ENCODE measurements at regions not wholly inside any gene's neighbourhood (a gene's known extent, or its start where the extent isn't known, plus 50 kb on each side); places are given as distances from the start of the nearest gene placed in this dataset.

GRCh38 chr9:81292056-81292805, 397.1 kb downstream of the TLE1 start:
- in situ Hi-C loops (cut with HindIII; ENCODE audit: low pct_unique_long_range_greater_than_20kb, low sequenced_read_pairs) = no loop called here
- DNase-seq (ENCODE audit: low read depth in 1 of 2, low spot score in 1 of 2) = no peak
- TF ChIP-seq JUND (IDR thresholded peaks at IDR 0.05; ENCODE audit: low read depth) = no peak

GRCh38 chr9:81289622-81290021, 399.7 kb downstream of the TLE1 start:
- DNase-seq (ENCODE audit: low read depth in 1 of 2, low spot score in 1 of 2) = no peak
- in situ Hi-C loops (cut with HindIII; ENCODE audit: low pct_unique_long_range_greater_than_20kb, low sequenced_read_pairs) = no loop called here
- no peak for TF ChIP-seq JUND (IDR thresholded peaks at IDR 0.05; ENCODE audit: low read depth)

GRCh38 chr9:81268048-81268447, 421.3 kb downstream of the TLE1 start:
- TF ChIP-seq JUND (IDR thresholded peaks at IDR 0.05; ENCODE audit: low read depth) = no peak
- DNase-seq (ENCODE audit: low read depth in 1 of 2, low spot score in 1 of 2) = no peak
- in situ Hi-C loops (cut with HindIII; ENCODE audit: low pct_unique_long_range_greater_than_20kb, low sequenced_read_pairs) = no loop called here

- no peak for DNase-seq (ENCODE audit: low read depth in 1 of 2, low spot score in 1 of 2)
- no peak for TF ChIP-seq JUND (IDR thresholded peaks at IDR 0.05; ENCODE audit: low read depth)
- in situ Hi-C loops (cut with HindIII; ENCODE audit: low pct_unique_long_range_greater_than_20kb, low sequenced_read_pairs) = no loop called here
These were observed 422.7 kb downstream of the TLE1 start for GRCh38 chr9:81266674-81267073.

GRCh38 chr9:81266086-81266485, 423.3 kb downstream of the TLE1 start:
- in situ Hi-C loops (cut with HindIII; ENCODE audit: low pct_unique_long_range_greater_than_20kb, low sequenced_read_pairs) = no loop called here
- TF ChIP-seq JUND (IDR thresholded peaks at IDR 0.05; ENCODE audit: low read depth) = no peak
- no peak for DNase-seq (ENCODE audit: low read depth in 1 of 2, low spot score in 1 of 2)

GRCh38 chr9:81264516-81264915, 424.8 kb downstream of the TLE1 start:
- DNase-seq (ENCODE audit: low read depth in 1 of 2, low spot score in 1 of 2) = no peak
- in situ Hi-C loops (cut with HindIII; ENCODE audit: low pct_unique_long_range_greater_than_20kb, low sequenced_read_pairs) = no loop called here
- TF ChIP-seq JUND (IDR thresholded peaks at IDR 0.05; ENCODE audit: low read depth) = no peak

- in situ Hi-C loops (cut with HindIII; ENCODE audit: low pct_unique_long_range_greater_than_20kb, low sequenced_read_pairs) = no loop called here
- TF ChIP-seq JUND (IDR thresholded peaks at IDR 0.05; ENCODE audit: low read depth) = no peak
These were observed 429.5 kb downstream of the TLE1 start for GRCh38 chr9:81259896-81260295.

GRCh38 chr9:81256368-81256767, 433.0 kb downstream of the TLE1 start:
- in situ Hi-C loops (cut with HindIII; ENCODE audit: low pct_unique_long_range_greater_than_20kb, low sequenced_read_pairs) = no loop called here
- no peak for DNase-seq (ENCODE audit: low read depth in 1 of 2, low spot score in 1 of 2)
- TF ChIP-seq JUND (IDR thresholded peaks at IDR 0.05; ENCODE audit: low read depth) = no peak

More at GRCh38 chr9:81259896-81260295, 429.5 kb downstream of the TLE1 start:
- no peak for DNase-seq (ENCODE audit: low read depth in 1 of 2, low spot score in 1 of 2)

- no peak for TF ChIP-seq JUND (IDR thresholded peaks at IDR 0.05; ENCODE audit: low read depth)
- in situ Hi-C loops (cut with HindIII; ENCODE audit: low pct_unique_long_range_greater_than_20kb, low sequenced_read_pairs) = no loop called here
- DNase-seq (ENCODE audit: low read depth in 1 of 2, low spot score in 1 of 2) = no peak
These were observed 438.7 kb downstream of the TLE1 start for GRCh38 chr9:81250606-81251005.

GRCh38 chr9:81250041-81250440, 439.3 kb downstream of the TLE1 start:
- no peak for DNase-seq (ENCODE audit: low read depth in 1 of 2, low spot score in 1 of 2)
- no peak for TF ChIP-seq JUND (IDR thresholded peaks at IDR 0.05; ENCODE audit: low read depth)
- in situ Hi-C loops (cut with HindIII; ENCODE audit: low pct_unique_long_range_greater_than_20kb, low sequenced_read_pairs) = no loop called here

GRCh38 chr9:81245254-81245956, 443.9 kb downstream of the TLE1 start:
- in situ Hi-C loops (cut with HindIII; ENCODE audit: low pct_unique_long_range_greater_than_20kb, low sequenced_read_pairs) = no loop called here
- no peak for TF ChIP-seq JUND (IDR thresholded peaks at IDR 0.05; ENCODE audit: low read depth)
- no peak for DNase-seq (ENCODE audit: low read depth in 1 of 2, low spot score in 1 of 2)

GRCh38 chr9:81244631-81245030, 444.7 kb downstream of the TLE1 start:
- in situ Hi-C loops (cut with HindIII; ENCODE audit: low pct_unique_long_range_greater_than_20kb, low sequenced_read_pairs) = no loop called here
- DNase-seq (ENCODE audit: low read depth in 1 of 2, low spot score in 1 of 2) = no peak
- TF ChIP-seq JUND (IDR thresholded peaks at IDR 0.05; ENCODE audit: low read depth) = no peak

- in situ Hi-C loops (cut with HindIII; ENCODE audit: low pct_unique_long_range_greater_than_20kb, low sequenced_read_pairs) = no loop called here
These were observed 446.5 kb downstream of the TLE1 start for GRCh38 chr9:81242866-81243265.

More at GRCh38 chr9:81242866-81243265, 446.5 kb downstream of the TLE1 start:
- TF ChIP-seq JUND (IDR thresholded peaks at IDR 0.05; ENCODE audit: low read depth) = no peak
- DNase-seq (ENCODE audit: low read depth in 1 of 2, low spot score in 1 of 2) = no peak
